ENCODE measurements at regions not wholly inside any gene's neighbourhood (a gene's known extent, or its start where the extent isn't known, plus 50 kb on each side); places are given as distances from the start of the nearest gene placed in this dataset.

DNA sequence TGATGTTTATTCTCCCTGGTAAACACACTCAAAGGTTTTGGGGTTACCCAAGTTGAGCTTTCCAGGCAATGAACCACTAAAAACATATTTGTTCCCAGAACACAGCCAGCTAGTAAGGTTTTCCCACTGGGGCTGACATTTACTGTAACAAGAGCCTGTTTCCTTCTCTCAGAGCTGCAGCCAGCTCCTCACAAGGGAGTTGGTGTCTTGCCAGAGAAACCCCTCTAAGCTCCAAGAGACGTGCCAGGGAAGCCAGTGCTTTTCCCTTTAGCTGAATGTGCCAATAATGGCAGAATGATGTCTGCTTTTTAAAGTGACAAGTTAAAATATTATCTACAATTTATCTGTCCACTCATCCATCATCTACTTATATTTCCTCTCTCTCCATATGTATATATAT lies 170.8 kb upstream of the RBFOX1 start:
- ATAC-seq (no peak), DNase-seq (ENCODE audit: low spot score) (no peak)
- Mint-ChIP-seq H3K36me3 (no peaks in the 10 kb centered on the region), H3K27ac (no peak overlapping the region), H3K4me3 (no peak overlapping the region), H3K27me3 (no peaks in the 10 kb centered on the region), H3K9me3 (peaks cover 12% of the 10 kb centered on the region), H3K4me1 (ENCODE audit: low read depth in 2 of 2) (no peaks in the 10 kb centered on the region)

DNA sequence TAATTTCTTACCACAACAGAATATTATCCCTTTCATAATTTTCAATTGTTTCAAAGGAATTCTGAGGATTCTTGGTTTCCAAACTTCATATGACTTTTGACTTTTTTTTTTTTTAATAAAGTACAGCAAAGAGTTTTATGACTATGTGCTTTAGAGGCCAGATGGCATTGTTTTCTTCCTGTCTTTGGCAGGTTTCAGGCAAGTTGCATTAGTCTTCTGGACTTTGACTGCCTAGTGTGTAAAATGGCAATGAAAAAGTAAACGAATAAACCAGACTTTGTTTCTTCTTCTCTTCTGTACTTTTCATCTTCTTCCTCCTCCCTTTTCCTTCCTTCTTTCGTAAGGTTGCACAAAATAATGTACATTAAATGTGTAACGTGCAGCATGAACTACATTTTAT lies 172.6 kb upstream of the RBFOX1 start:
- Mint-ChIP-seq H3K27me3 (no peaks in the 10 kb centered on the region), H3K4me3 (no peak overlapping the region), H3K9me3 (peaks cover 7% of the 10 kb centered on the region), H3K4me1 (ENCODE audit: low read depth in 2 of 2) (no peaks in the 10 kb centered on the region), H3K27ac (no peak overlapping the region), H3K36me3 (no peaks in the 10 kb centered on the region)
- no peak for ATAC-seq
- no peak for DNase-seq (ENCODE audit: low spot score)

DNA sequence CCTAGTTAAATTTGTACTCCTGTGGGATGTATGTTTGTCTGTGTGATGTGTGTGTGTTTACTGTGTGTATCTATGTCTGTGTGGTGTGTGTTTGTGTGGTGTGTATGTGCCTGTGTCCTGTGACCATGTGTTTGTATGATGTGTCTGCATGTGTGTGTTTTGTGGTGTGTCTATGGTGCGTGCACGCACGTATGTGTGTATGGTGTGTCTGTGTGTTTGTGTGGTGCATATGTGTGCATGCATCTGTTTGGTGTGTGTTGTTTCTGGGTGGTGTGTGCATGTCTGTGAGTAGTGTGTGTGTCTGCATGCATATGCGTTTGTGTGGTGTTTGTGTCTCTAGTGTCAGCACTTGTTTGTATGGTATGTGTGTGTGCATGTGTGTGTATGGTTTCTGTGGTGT lies 174.2 kb upstream of the RBFOX1 start:
- Mint-ChIP-seq H3K4me3 (no peak overlapping the region), H3K27ac (no peak overlapping the region), H3K27me3 (no peaks in the 10 kb centered on the region), H3K9me3 (peaks cover 13% of the 10 kb centered on the region), H3K4me1 (ENCODE audit: low read depth in 2 of 2) (no peaks in the 10 kb centered on the region), H3K36me3 (no peaks in the 10 kb centered on the region)
- ATAC-seq (no peak), DNase-seq (ENCODE audit: low spot score) (no peak)

DNA sequence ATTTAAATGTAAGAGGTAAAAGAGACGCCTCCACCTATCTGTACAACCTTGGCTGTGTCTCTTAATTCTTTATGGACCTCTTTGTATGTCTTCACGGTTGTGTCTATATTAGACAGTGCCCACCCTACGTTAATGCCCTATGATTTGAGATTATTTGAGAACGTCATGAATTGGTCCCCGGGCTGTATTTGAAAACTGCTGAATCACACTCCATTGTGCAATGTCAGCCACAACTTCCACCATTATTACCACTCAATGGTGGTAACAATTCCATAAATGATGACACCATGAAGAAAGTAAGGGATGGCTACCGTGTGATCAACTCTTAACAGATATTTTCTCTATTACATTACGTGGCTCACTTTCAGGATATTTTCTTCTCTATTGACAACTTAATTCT lies 182.4 kb upstream of the RBFOX1 start:
- no peaks in the 10 kb centered on the region for H3K36me3 Mint-ChIP-seq
- H3K4me1 Mint-ChIP-seq (ENCODE audit: low read depth in 2 of 2): no peaks in the 10 kb centered on the region
- H3K4me3 Mint-ChIP-seq: no peak overlapping the region
- H3K9me3 Mint-ChIP-seq: peaks cover 24% of the 10 kb centered on the region
- no peak overlapping the region for H3K27ac Mint-ChIP-seq
- DNase-seq (ENCODE audit: low spot score) (no peak), ATAC-seq (no peak)
- no peaks in the 10 kb centered on the region for H3K27me3 Mint-ChIP-seq

DNA sequence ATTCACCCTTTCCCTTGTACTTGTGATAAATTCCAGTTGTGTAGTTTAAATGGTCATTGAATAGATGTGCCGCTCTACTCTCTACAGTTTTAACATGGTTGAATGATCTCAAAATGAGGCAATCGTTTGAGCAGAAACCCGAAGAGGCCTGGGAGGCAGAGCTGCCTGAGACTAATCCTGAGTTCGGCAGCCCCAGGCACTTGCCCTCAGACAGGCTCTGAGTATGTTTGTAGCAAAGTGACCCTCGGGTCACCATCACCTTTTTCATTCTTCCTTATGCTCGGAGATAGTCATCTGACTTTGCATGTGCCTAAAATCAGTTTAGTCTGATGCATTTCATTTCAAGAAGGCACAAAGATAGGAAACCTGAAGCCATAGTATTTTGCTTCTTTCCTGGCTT lies 184.0 kb upstream of the RBFOX1 start:
- ATAC-seq (no peak), DNase-seq (ENCODE audit: low spot score) (no peak)
- Mint-ChIP-seq H3K27ac (no peak overlapping the region), H3K27me3 (no peaks in the 10 kb centered on the region), H3K36me3 (no peaks in the 10 kb centered on the region), H3K4me3 (no peak overlapping the region), H3K9me3 (peaks cover 20% of the 10 kb centered on the region), H3K4me1 (ENCODE audit: low read depth in 2 of 2) (no peaks in the 10 kb centered on the region)

DNA sequence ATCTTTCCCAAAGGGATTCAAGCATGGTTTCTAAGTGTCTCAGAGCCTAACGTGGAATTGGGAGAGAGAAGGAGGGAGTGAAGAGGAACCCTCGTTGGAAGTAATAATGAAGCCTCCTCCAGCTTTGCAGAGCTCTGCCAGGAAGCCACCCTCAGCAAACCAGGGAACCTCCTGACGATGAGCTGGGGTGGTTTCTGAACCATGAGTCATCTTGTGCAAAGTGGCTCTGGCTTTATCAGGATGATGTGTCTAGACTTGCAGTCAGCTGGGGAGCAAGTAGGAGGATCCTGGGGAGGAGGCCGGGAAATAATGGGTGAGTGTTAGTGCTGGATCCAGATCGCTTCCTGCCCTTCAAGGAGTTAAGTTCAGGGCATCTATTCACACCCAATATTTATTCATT lies 191.7 kb upstream of the RBFOX1 start:
- H3K27ac Mint-ChIP-seq: no peak overlapping the region
- no peak for DNase-seq (ENCODE audit: low spot score)
- H3K27me3 Mint-ChIP-seq: no peaks in the 10 kb centered on the region
- no peaks in the 10 kb centered on the region for H3K4me1 Mint-ChIP-seq (ENCODE audit: low read depth in 2 of 2)
- H3K4me3 Mint-ChIP-seq: no peak overlapping the region
- H3K36me3 Mint-ChIP-seq: no peaks in the 10 kb centered on the region
- ATAC-seq: no peak
- H3K9me3 Mint-ChIP-seq: peaks cover 24% of the 10 kb centered on the region

DNA sequence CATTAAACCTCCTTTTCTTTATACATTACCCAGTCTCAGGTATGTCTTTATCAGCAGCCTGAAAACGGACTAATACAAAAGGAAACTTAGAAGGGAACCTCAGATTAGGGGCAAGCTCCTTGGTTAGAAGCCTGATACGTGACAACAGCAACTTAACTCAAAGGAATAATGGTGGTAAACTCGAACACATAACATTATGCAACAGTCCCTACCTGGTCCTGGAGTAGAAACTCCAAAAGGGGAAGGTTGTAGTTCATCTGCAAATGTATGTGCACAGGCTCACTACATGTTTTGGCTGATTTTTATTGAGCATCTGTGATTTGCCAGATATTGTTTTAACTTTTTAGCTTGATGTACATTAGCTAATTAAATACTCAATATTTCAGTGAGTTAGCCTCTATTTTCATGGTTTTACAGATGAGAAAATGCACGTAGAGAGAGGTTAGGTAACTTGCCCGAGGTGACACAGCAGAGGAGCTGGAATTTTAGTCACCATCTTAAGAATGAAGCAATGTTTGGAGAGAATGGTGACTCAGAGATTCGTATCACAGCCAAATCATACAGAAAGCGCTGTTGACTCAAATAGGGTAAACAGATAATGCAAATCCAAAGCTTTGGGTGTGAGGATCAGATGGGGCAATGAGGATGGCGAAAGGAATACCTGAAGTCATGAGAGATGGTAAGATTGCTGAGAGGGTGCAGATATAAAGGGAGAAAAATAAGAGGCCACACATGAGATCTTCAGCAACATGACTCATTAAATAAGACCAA lies 194.9 kb upstream of the RBFOX1 start:
- Mint-ChIP-seq H3K4me3 (no peak overlapping the region), H3K27me3 (no peaks in the 10 kb centered on the region), H3K9me3 (peaks cover 30% of the 10 kb centered on the region), H3K27ac (no peak overlapping the region), H3K36me3 (no peaks in the 10 kb centered on the region), H3K4me1 (ENCODE audit: low read depth in 2 of 2) (no peaks in the 10 kb centered on the region)
- DNase-seq (ENCODE audit: low spot score) (no peak), ATAC-seq (no peak)

DNA sequence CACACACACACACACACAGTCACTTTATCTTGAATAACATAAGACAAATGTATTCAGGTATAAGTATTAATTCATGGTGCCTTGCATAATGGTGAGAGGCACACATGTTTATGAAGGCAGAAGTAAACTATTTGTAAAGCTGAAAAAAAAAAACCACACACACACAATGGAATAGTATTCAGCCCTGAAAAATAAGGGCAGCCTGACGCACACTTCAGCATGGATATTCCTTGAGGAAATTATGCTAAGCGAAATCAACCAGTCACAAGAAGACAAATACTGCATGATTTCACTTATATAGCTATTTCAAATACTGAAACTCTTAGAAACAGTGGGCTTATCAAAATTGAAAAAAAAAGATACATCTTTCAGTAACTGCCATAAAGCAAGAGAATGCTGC lies 200.2 kb upstream of the RBFOX1 start:
- Mint-ChIP-seq H3K4me1 (ENCODE audit: low read depth in 2 of 2) (no peaks in the 10 kb centered on the region), H3K27ac (no peak overlapping the region), H3K27me3 (no peaks in the 10 kb centered on the region), H3K4me3 (no peak overlapping the region), H3K36me3 (no peaks in the 10 kb centered on the region), H3K9me3 (peaks cover 22% of the 10 kb centered on the region)
- DNase-seq (ENCODE audit: low spot score) (no peak), ATAC-seq (no peak)

DNA sequence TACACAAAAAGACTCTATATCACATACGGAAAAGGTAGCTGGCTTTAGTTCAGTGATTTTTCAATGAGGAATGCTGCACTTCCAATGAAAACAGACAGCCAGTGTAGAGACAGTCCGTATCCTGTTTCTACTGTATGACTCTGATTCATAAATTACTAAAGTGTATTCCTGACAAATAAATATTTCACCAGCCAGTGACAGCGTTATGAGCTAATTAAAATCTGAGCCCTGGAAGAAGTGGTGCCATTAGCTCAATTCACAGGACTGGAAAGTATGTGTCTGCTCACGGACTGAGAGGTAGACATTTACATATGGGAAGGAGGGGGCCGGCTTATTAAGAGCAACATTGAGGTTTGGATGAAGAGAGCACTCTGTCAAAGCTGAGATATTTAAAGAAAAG lies 207.9 kb upstream of the RBFOX1 start:
- Mint-ChIP-seq H3K36me3 (no peaks in the 10 kb centered on the region), H3K4me1 (ENCODE audit: low read depth in 2 of 2) (no peaks in the 10 kb centered on the region), H3K27ac (no peak overlapping the region), H3K9me3 (peaks cover 13% of the 10 kb centered on the region), H3K4me3 (no peak overlapping the region), H3K27me3 (no peaks in the 10 kb centered on the region)
- DNase-seq (ENCODE audit: low spot score) (no peak), ATAC-seq (no peak)

DNA sequence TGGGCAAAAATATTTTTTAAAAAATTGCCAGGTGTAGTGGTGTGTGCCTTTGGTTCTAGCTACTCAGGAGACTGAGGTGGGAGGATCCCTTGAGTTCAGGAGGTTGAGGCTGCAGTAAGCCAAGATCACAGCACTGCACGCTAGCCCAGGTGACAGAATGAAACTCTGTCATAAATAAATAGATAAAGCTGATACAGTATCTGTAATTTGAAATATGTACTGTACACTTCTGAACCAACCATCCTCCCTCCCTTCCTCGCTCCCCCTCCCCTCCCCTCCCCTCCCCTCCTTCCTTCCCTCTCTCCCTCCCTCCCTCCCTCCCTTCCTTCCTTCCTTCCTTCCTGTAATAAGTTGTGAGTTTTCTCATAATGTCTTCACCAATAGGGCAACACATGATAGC lies 208.4 kb upstream of the RBFOX1 start:
- H3K27ac Mint-ChIP-seq: no peak overlapping the region
- ATAC-seq: no peak

DNA sequence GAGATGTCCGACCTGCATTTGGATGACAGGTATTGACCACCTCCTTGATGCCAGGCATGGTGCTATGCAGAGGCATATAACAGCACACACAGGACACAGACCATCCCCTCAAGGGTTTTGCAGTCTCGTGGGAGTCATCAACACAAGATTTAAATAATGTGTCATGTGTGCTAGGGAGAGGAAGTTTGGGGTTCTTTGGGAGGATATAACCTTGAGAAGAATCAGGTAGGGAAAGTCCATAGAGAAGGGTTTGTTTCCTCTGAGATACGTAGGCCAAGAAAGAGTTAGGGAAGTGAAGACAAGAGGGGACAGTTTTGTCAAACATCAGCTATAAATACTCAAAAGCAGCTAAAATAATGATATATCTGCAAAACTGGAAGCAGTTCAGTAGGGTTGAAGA lies 215.9 kb upstream of the RBFOX1 start:
- Mint-ChIP-seq H3K9me3 (peaks cover 7% of the 10 kb centered on the region), H3K4me1 (ENCODE audit: low read depth in 2 of 2) (no peaks in the 10 kb centered on the region), H3K36me3 (peaks cover 4% of the 10 kb centered on the region), H3K4me3 (no peak overlapping the region), H3K27me3 (no peaks in the 10 kb centered on the region), H3K27ac (no peak overlapping the region)
- ATAC-seq (no peak), DNase-seq (ENCODE audit: low spot score) (no peak)

More for the DNA sequence above, 208.4 kb upstream of the RBFOX1 start:
- Mint-ChIP-seq H3K36me3 (no peaks in the 10 kb centered on the region), H3K4me1 (ENCODE audit: low read depth in 2 of 2) (no peaks in the 10 kb centered on the region), H3K27me3 (no peaks in the 10 kb centered on the region), H3K9me3 (peaks cover 9% of the 10 kb centered on the region), H3K4me3 (no peak overlapping the region)
- DNase-seq (ENCODE audit: low spot score): no peak

DNA sequence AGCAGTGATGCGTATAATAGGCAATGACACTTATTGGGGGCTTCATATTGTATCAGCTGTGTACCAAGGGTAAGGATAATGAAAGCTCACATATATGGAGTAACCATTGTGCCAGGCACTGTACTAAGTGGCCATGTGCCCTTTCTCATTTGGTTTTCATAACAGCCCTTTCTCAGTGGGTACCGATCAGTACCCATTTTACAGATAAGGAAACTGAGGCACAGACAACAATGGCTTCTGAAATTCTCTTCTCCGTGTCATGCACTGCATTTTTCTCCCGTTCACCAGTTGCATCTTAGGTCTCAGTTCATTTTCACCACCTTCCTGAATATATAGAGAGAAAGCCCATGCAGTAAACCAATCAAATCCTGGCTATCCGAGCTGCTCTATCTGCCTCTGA lies 216.7 kb upstream of the RBFOX1 start:
- ATAC-seq: no peak
- H3K4me3 Mint-ChIP-seq: no peak overlapping the region
- no peaks in the 10 kb centered on the region for H3K4me1 Mint-ChIP-seq (ENCODE audit: low read depth in 2 of 2)
- H3K36me3 Mint-ChIP-seq: peaks cover 4% of the 10 kb centered on the region
- H3K27ac Mint-ChIP-seq: no peak overlapping the region
- DNase-seq (ENCODE audit: low spot score): no peak
- no peaks in the 10 kb centered on the region for H3K27me3 Mint-ChIP-seq
- peaks cover 7% of the 10 kb centered on the region for H3K9me3 Mint-ChIP-seq

DNA sequence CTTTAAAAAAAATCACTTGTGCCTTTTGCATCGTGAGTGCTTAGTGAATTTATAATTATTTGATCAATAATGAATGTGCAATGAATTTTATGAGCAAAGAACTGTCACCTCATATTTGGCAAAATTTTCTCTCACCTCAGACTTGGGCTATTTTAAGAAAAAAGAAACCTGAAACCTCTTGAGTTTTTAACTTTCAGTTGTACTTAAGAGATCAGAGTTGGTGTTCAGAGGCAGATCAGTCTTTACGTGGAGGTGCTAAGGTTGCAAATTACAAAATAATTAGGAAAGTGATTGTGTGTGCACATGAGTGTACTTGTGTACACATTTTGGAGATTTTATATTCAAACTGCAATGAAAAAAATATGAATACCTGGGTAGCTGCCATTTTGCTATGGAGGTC lies 218.7 kb upstream of the RBFOX1 start:
- Mint-ChIP-seq H3K4me3 (no peak overlapping the region), H3K27me3 (no peaks in the 10 kb centered on the region), H3K4me1 (ENCODE audit: low read depth in 2 of 2) (no peaks in the 10 kb centered on the region), H3K27ac (no peak overlapping the region), H3K36me3 (peaks cover 4% of the 10 kb centered on the region), H3K9me3 (peaks cover 7% of the 10 kb centered on the region)
- ATAC-seq (no peak), DNase-seq (ENCODE audit: low spot score) (no peak)

DNA sequence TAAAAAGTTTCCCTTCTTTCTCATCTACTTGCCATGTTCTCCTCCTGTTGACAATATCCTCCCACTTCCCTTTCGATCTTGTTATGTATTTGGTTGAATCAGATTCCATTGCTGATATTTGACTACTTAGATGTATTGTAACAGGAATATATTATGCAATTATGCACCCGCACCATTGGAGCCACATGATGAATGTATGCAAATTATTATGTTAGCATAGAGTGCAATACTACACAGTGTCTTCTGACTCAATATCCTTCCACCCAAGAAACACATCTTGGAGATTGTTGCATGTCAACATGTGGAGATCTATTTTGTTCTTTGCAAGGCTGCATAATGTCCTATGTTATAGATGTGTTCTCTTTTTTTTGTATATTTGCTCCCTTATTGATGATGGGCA lies 219.2 kb upstream of the RBFOX1 start:
- DNase-seq (ENCODE audit: low spot score) (no peak), ATAC-seq (no peak)
- Mint-ChIP-seq H3K27me3 (no peaks in the 10 kb centered on the region), H3K27ac (no peak overlapping the region), H3K9me3 (peaks cover 7% of the 10 kb centered on the region), H3K4me1 (ENCODE audit: low read depth in 2 of 2) (no peaks in the 10 kb centered on the region), H3K4me3 (no peak overlapping the region), H3K36me3 (peaks cover 4% of the 10 kb centered on the region)

DNA sequence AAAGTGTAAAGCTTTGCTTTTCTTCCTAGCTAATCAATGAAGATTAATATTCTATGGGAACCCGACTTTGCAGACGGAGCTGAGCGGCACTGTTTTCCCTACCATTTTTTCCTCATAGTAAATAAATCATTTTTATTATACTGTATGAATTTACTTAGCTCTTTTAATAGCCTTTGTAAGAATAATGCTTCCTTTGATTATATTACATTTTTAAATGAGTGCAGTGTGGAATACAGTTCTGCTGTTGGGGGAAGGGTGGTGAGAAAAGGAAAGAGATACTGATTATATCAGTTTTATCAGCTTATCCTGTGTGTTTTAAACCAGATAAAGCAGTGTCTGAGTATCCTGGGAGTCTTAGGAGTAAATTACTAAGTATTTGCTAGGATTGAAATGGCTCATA lies 221.4 kb upstream of the RBFOX1 start:
- no peak for DNase-seq (ENCODE audit: low spot score)
- no peaks in the 10 kb centered on the region for H3K27me3 Mint-ChIP-seq
- H3K36me3 Mint-ChIP-seq: no peaks in the 10 kb centered on the region
- no peaks in the 10 kb centered on the region for H3K4me1 Mint-ChIP-seq (ENCODE audit: low read depth in 2 of 2)
- peaks cover 3% of the 10 kb centered on the region for H3K9me3 Mint-ChIP-seq
- ATAC-seq: no peak
- H3K4me3 Mint-ChIP-seq: no peak overlapping the region
- no peak overlapping the region for H3K27ac Mint-ChIP-seq
